SH-SY5Y (cell line): ENCODE measurements at regions not wholly inside any gene's neighbourhood (a gene's known extent, or its start where the extent isn't known, plus 50 kb on each side); places are given as distances from the start of the nearest gene placed in this dataset.

Experiments used
- GATA2 ChIP-seq: IDR thresholded peaks from 2 replicates; pipeline ENCODE4 v1.6.1; 2011; ENCODE audit warnings: mild to moderate bottlenecking, low read depth, low read length
- GATA3 ChIP-seq: IDR thresholded peaks from 2 replicates; pipeline ENCODE4 v1.6.1; 2011; ENCODE audit warnings: low read depth, mild to moderate bottlenecking, low read length, moderate library complexity

DNA sequence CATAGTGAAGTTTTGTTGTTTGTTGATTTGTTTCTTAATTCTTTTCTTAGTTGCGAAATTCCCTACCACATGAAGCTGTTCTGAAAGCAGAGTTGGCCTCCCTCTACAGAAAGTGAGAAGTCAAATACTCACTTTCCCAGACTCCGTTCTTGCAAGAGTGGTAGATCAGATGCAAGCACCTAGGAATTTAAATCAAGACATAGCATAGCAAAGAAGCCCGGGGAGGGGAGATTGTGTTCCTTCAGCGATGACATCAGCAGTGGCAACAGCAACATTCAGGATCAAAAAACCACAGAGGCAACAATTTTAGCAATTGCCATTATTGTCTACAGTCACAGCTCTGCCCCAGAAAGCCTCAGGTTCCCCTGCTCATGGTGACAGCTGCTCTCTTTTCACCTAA lies 580.0 kb downstream of the RNF144A start:
- TF ChIP-seq GATA2 (no peak), GATA3 (no peak)
